ENCODE measurements at regions not wholly inside any gene's neighbourhood (a gene's known extent, or its start where the extent isn't known, plus 50 kb on each side); places are given as distances from the start of the nearest gene placed in this dataset.

- no peak for TF ChIP-seq CTCF (IDR thresholded peaks at IDR 0.05)
- TF ChIP-seq POLR2A (IDR thresholded peaks at IDR 0.05), result no peak
Observed at GRCh38 chr7:137074391-137075030, 206.1 kb downstream of the CHRM2 start.
